HG03139 (cell line): ENCODE measurements at regions not wholly inside any gene's neighbourhood (a gene's known extent, or its start where the extent isn't known, plus 50 kb on each side); places are given as distances from the start of the nearest gene placed in this dataset.
"Not testable (repeated sequence)": the region's sequence is repeated elsewhere in the genome, so short reads cannot be mapped to it uniquely, and the experiment has no call there.

Experiments
- ATAC-seq: cut with Tn5 transposase; IDR thresholded peaks from one replicate; pipeline ENCODE4 v1.9.1; 2021; ENCODE audit not compliant: unreplicated experiment

DNA sequence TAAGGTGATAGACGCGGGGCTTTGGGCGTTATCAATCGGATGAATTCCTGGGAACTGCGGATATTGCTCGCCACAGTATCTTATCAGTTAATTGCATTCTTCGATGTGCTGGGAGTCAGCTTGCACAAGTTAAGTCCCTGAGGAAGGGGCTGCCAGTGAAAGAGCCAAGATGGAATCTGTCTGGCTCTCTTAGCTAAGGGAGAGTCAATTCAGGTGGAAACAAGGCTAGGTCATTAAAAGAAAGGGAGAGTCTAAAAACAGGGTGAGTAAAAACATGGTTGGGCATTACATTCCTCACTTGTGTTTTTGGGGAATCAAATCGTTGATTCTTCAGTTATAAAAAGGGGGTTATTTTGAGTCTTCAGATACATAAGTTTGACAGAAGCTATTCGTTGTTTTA lies 196.2 kb downstream of the OTOP1 start:
- ATAC-seq: not testable (repeated sequence)

DNA sequence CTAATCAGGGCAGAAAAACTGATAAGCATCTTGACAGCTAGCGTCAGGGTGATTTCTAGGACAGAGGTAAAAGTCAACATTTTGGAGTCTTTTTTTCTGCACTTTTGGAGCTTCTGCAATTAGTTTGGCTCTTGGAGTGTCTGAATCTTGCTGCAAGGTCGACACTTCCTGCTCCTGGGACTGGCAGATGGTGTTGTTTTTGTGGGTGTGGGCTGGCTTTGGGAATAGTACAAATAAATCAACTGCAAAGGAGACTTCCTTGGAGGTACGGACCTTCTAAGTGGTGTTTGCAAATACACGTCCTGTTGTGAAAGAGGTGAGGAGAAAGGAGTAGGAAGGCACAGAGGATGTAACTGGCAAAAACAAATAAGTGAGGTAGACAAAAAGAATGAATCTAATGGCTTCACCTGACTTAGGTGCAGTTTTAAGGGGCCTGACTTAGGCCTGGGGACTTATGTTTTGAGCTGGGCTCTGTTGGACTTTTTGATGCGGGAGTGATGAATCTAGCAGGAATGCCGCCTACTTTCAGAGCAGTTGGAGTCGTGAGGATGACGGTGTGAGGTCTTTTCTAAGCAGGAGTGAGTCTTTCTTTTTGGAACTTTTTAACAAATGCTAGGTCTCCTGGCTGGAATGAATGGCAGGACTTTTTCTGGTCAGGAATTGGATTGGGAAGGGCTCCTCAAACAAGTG lies 195.1 kb downstream of the OTOP1 start:
- ATAC-seq: not testable (repeated sequence)

DNA sequence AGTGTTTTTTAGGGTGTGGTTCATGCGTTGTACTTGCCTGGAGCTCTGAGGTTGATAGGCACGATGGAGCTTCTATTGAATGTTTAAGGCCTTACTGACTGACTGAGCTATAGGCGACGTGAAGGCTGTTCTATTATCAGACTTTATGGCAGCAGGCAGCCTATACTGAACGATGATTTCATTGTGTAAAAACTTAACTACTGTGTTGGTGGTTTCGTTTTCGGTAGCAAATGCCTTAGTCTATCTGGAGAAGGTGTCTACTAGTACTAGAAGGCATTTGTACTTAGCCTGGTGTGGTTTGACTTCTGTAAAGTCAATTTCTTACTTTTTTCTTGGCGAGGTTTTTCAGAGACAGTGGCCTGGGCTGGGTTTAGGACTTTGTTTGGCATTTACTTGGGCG lies 194.4 kb downstream of the OTOP1 start:
- ATAC-seq: not testable (repeated sequence)

DNA sequence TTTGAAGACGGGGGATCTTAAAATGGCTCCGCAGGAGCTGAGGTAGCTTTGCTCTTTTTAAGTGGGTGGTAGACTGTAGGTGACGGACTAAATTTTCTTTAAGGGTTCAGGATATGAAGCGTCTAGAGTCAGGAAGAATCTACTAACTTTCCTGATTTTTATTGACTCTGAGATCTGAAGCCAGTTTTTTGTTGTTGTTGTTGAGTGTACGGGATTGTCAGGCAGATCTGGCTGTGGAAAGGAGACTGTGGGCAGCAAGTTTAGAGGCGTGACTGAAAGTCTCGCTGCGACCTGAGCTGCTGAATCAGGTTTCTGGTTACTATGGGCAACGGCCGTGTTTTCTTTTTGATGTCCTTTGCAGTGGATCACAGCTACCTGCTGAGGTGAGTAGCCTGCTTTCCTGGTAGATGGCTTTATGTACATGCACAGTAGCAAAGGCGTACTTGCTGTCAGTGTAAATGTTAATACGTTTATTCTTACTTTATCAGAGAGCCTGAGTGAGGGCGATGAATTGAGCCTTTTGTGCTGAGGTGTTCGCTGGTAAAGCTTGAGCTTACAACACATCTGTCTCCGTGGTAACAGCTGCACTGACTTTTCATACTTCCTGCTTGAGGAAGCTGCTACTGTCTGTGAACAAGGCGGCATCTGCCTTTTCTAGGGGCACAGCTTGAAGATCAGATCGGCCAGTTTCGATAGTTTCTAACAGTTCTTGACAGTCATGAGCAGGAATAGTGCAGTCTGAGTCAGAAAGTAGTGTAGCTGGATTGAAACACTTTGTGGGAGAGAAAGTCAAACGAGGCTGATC lies 193.7 kb downstream of the OTOP1 start:
- not testable (repeated sequence) for ATAC-seq

DNA sequence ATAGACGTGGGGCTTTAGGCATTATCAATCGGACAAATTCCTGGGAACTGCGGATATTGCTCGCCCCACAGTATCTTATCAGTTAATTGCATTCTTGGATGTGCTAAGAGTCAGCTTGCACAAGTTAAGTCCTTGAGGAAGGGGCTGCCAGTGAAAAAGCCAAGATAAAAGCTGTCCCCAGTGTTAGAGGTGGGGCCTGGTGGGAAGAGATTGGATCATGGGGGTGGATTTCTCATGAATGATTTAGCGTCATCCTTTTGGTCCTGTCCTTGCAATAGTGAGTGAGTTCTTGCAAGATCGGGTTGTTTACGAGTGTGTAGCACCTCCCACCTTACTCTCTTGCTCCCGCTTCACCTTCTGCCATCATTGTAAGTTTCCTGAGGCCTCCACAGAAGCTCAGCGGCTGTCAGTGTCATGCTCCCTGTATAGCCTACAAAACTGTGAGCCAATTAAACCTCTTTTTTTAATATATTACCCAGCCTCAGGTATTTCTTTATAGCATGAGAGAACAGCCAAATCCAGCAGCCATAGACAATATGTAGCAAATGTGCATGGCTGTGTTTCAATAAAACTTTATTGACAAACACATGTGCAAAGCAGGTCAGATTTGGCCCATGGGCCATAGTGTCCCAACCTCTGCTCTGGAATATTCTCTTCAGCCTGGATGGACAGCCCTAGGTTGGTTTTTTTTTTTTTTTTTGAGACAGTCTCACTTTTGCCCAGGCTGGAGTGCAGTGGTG lies 189.2 kb downstream of the OTOP1 start:
- not testable (repeated sequence) for ATAC-seq

- ATAC-seq: not testable (repeated sequence)
Measured at GRCh38 chr4:4045823-4046222, 180.9 kb downstream of the OTOP1 start.

- ATAC-seq: not testable (repeated sequence)
Measured at GRCh38 chr4:4046686-4047085, 180.0 kb downstream of the OTOP1 start.

DNA sequence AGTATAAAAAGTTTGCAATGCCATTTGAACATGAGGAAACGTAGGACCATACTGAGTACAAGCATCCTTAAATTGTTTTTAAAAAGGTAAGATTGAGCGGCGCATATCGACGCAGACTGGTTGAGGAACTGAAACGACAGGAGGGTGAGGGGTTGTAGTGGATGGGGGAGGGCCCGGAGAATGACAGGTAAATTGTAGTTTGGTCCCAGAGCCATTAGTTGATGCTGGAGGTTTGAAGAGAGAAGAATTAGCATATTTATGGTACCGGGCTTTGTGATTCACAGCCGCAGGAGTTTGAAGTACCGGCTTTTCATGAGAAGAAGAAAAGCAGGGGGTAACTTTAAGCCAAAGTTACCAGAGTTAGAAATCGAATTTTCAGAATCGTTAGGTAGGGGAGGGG lies 179.5 kb downstream of the OTOP1 start:
- not testable (repeated sequence) for ATAC-seq

- not testable (repeated sequence) for ATAC-seq
Measured at GRCh38 chr4:4048227-4048626, 178.5 kb downstream of the OTOP1 start.

DNA sequence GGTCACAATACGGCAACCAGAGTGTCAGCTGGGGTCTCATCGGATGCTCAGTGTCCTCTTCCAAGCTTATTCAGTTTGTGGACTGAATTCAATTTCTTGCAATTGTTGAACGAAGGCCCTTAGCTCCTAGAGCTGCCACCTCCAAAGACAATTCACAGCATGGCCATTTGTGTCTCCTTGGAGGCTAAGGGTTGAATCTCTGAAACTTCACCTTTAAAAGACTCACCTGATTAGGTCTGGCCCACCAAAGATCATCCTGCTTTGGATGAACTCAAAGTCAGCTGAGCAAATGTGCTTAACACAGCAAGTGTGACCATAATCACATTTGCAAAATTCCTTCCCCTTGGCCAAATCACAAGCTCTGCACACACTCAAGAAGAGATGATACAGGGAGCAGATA lies 175.9 kb downstream of the OTOP1 start:
- ATAC-seq: not testable (repeated sequence)

DNA sequence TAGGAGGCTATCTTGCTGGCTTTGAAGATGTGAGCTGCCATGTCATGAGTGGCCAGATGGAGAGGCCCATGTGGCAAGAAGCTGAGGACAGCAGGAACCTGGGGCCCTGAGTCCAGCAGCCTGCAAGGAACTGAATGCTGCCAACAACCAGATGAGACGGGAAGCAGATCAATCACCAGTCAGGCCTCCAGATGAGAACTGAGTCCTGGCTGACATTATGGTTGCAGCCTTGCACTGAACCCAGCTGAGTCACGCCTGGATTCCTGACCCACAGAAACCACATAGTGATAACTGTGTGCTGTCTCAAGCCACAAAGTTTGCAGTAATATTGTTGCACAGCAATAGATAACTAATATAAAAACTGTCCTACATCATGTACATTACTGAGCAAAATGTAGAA lies 173.8 kb downstream of the OTOP1 start:
- ATAC-seq: not testable (repeated sequence)

GRCh38 chr4:4057226-4057625 lies 169.5 kb downstream of the OTOP1 start:
- ATAC-seq: not testable (repeated sequence)

GRCh38 chr4:4084171-4084570 lies 142.6 kb downstream of the OTOP1 start:
- not testable (repeated sequence) for ATAC-seq

- ATAC-seq: not testable (repeated sequence)
Measured at GRCh38 chr4:4089716-4090419, 136.9 kb downstream of the OTOP1 start.

DNA sequence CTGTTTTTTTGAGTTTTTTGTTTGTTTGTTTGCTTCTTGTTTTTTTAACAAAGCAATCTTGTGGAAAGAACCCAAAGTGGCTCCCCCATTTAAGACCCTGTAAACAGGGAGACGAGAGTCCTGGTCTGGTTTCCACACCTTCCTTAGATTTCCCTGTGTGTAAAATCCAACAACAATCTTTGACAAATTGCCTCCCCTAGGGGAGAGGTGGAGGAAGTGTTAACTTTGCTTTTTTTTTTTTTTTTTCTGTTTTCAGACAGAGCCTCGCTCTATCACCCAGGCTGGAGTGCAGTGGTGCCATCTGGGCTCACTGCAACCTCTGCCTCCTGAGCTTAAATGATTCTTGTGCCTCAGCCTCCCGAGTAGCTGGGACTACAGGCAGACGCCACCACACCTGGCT lies 136.0 kb downstream of the OTOP1 start:
- not testable (repeated sequence) for ATAC-seq

DNA sequence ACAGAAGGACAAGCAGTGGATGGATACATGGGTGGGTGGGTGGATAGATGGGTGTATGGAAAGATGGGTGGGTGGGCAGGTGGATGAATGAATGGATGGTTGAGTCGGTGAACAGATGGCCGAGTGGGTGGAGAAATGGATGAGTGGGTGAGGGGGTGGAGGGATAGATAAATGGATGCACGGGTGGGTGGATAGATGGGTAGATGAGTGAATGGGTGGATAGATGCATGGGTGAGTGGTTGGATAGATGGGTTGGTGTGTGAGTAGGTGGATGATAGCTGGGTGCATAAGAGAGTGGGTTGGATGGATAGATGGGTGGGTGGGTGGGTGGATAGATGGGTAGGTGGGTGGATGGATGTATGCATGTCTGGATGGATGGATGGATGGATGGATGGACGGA lies 134.6 kb downstream of the OTOP1 start:
- not testable (repeated sequence) for ATAC-seq

DNA sequence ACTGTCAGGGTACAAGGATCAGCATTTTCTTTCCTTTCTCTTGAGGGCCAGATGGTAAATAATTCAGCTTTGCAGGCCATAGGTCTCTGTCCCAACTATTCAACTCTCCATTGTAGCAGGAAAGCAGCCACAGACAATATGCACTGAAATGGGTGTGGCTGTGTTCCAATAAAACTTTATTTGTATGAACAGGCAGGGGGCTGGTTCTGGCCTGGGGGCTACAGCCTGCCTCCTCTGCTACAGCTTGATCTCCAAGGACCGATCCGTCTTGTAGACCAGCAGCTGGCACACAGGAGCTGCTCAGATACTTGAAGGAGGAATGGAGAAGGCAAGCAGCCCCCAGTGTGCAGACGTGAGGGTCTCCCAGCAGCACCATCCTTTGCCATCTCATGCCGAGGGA lies 127.1 kb downstream of the OTOP1 start:
- ATAC-seq: not testable (repeated sequence)

DNA sequence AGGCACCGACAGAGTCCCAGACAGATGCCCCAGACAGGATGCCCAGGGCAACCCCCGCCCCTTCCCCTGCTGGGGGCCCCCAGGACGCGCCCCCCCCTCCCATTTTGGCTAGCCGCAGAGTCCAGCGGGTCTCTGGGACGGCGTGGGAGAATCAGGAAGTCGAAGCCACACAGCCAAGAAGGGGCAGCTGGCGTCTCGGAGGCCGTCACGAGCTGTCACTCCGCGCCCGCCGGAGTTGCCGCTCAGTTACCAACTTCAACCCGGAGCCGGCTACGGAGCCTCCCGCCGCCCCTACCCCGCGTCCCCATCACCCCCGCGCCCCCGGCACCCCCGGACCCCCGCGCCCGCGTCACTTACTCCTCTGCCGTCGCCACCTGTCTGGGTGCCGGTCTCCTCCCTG lies 119.8 kb downstream of the OTOP1 start:
- not testable (repeated sequence) for ATAC-seq

- ATAC-seq: not testable (repeated sequence)
Measured at GRCh38 chr4:4107411-4108107, 119.2 kb downstream of the OTOP1 start.

DNA sequence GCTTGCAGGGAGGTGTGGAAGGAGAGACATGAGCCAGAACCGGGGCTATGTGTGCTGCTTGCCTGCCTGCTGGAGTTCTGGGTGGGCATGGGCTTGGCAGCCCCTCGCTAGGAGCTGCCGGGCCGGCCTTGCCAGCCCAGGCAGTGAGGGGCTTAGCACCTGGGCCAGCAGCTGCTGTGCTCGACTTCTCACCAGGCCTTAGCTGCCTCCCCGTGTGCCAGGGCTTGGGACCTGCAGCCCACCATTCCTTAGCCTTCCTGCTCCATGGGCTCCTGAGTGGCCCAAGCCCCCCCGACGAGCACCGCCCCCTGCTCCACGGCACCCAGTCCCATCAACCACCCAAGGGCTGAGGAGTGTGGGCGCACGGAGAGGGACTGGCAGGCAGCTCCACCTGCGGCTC lies 111.3 kb downstream of the OTOP1 start:
- not testable (repeated sequence) for ATAC-seq
